OCI-LY7 (cell line): ENCODE measurements at regions not wholly inside any gene's neighbourhood (a gene's known extent, or its start where the extent isn't known, plus 50 kb on each side); places are given as distances from the start of the nearest gene placed in this dataset.

Experiments
- BruUV-seq: library from RNA; stranded (reverse); fragments of 400-500 nt; replicated peaks from 2 replicates; lab custom pipeline; 2021; lab: Mats Ljungman, UMichigan
- CTCF ChIA-PET: fragments of 300-600 bp; sonication (Branson Sonifier 250); formaldehyde crosslinking; loops from one replicate; lab custom pipeline; 2022; ENCODE audit warnings: antibody characterized with exemption; ENCODE audit not compliant: unreplicated experiment; lab: Charles Lee
- POLR2A ChIA-PET: fragments of 300-600 bp; sonication (Branson Sonifier 250); formaldehyde crosslinking; loops from one replicate; lab custom pipeline; 2022; ENCODE audit warnings: antibody characterized with exemption; lab: Charles Lee
- DNase-seq: peaks from one replicate; pipeline ENCODE4 v3.0.0-alpha.2; 2015; ENCODE audit warnings: low spot score
- H2AFZ ChIP-seq: fragments of 200-600 bp; sonication (generic), shearing (Covaris generic); 2 replicates; pipeline ENCODE4 v1.6.1; 2014; ENCODE audit warnings: mild to moderate bottlenecking, antibody characterized with exemption, low read length, moderate library complexity
- H3K27ac ChIP-seq: fragments of 200-600 bp; sonication (generic); 2 replicates; pipeline ENCODE4 v1.5.1; 2014; ENCODE audit warnings: mixed run types, low read depth, mild to moderate bottlenecking, moderate library complexity, low read length, inconsistent platforms; ENCODE audit not compliant: poor library complexity, severe bottlenecking
- H3K36me3 ChIP-seq: fragments of 200-600 bp; sonication (generic); 2 replicates; pipeline ENCODE4 v1.6.1; 2014; ENCODE audit warnings: mild to moderate bottlenecking, antibody characterized with exemption, low read length, moderate library complexity, mixed read lengths; ENCODE audit not compliant: insufficient read depth
- H3K4me1 ChIP-seq: fragments of 200-600 bp; sonication (generic); 2 replicates; pipeline ENCODE4 v1.5.1; 2014; ENCODE audit warnings: mild to moderate bottlenecking, low read length; ENCODE audit not compliant: insufficient read depth, poor library complexity, severe bottlenecking
- H3K4me2 ChIP-seq: fragments of 200-600 bp; sonication (generic); 2 replicates; pipeline ENCODE4 v1.6.1; 2014; ENCODE audit warnings: mild to moderate bottlenecking, low read length
- H3K4me3 ChIP-seq: fragments of 200-600 bp; sonication (generic); 2 replicates; pipeline ENCODE4 v1.5.1; 2014; ENCODE audit warnings: mild to moderate bottlenecking, low read depth, low read length; ENCODE audit not compliant: poor library complexity, severe bottlenecking
- H3K79me2 ChIP-seq: fragments of 200-600 bp; sonication (generic); 2 replicates; pipeline ENCODE4 v1.6.1; 2016; ENCODE audit warnings: low read depth, mild to moderate bottlenecking, low read length, moderate library complexity, mixed read lengths; ENCODE audit not compliant: insufficient read depth
- H3K9me2 ChIP-seq: fragments of 200-600 bp; sonication (generic); 2 replicates; pipeline ENCODE4 v1.6.1; 2016; ENCODE audit warnings: mild to moderate bottlenecking, low read length, mixed read lengths; ENCODE audit not compliant: insufficient read depth
- H3K9me3 ChIP-seq: fragments of 200-600 bp; sonication (generic); 2 replicates; pipeline ENCODE4 v1.6.1; 2014; ENCODE audit warnings: mild to moderate bottlenecking, mixed run types, low read length, mixed read lengths
- H4K20me1 ChIP-seq: fragments of 200-600 bp; sonication (generic); 2 replicates; pipeline ENCODE4 v1.6.1; 2014; ENCODE audit warnings: mild to moderate bottlenecking, antibody characterized with exemption, low read length, moderate library complexity, mixed read lengths; ENCODE audit not compliant: insufficient read depth
- EZH2phosphoT487 ChIP-seq: fragments of 200-600 bp; sonication (generic); IDR thresholded peaks from 2 replicates; pipeline ENCODE4 v1.6.1; 2018; ENCODE audit warnings: low read depth, borderline replicate concordance, mild to moderate bottlenecking, mixed run types, antibody characterized with exemption, low read length, moderate library complexity, mixed read lengths
- intact Hi-C: fragments of 100-400 bp; cut with micrococcal nuclease; formaldehyde crosslinking; loops from one replicate; pipeline ENCODE4 v1.10.0; 2022; ENCODE audit not compliant: unreplicated experiment
- TF ChIP-seq, protein P1 (sequence below): fragments of 200-600 bp; sonication (generic); conservative IDR thresholded peaks from 2 replicates; pipeline ENCODE4 v1.5.1; 2014; ENCODE audit warnings: mild to moderate bottlenecking, antibody characterized with exemption, low read length, moderate library complexity, mixed read lengths

DNA sequence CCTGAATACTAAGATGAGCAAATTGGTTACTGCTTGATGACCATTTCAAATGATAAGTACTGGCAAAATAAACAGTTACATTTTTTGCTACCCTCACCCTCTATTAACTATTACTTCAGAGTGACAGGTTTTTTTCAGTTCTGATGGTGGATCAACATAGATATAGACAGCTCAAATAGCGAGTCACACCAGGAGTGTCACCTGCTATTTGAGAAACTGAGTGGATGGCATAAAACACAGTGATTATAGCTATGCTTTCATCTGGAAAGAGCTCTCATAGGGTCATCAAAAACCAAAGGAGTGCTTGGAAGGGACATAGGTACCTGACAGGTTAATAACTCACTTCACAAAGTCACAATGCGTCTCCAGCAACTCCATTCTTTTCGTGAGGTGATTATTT, 244.5 kb upstream of the C9orf72 start:
- Histone ChIP-seq H3K27ac (no peak overlapping the region), H2AFZ (no peak overlapping the region), H3K4me1 (no peaks in the 10 kb centered on the region), H3K36me3 (no peaks in the 10 kb centered on the region), H4K20me1 (no peaks in the 10 kb centered on the region), H3K79me2 (no peaks in the 10 kb centered on the region), H3K9me3 (no peaks in the 10 kb centered on the region), H3K9me2 (no peaks in the 10 kb centered on the region), H3K4me2 (no peak overlapping the region), H3K4me3 (no peak overlapping the region)
- intact Hi-C loops = no loop called here
- ChIA-PET POLR2A (interaction anchor here (0.7 kb wide), 1 partner anchor 18 kb away, joined by 3 read pairs; no protein-coding TSS in a partner anchor), CTCF (no interaction called here)
- no TSS peak for BruUV-seq
- no peak for DNase-seq
- TF ChIP-seq, protein P1, sequence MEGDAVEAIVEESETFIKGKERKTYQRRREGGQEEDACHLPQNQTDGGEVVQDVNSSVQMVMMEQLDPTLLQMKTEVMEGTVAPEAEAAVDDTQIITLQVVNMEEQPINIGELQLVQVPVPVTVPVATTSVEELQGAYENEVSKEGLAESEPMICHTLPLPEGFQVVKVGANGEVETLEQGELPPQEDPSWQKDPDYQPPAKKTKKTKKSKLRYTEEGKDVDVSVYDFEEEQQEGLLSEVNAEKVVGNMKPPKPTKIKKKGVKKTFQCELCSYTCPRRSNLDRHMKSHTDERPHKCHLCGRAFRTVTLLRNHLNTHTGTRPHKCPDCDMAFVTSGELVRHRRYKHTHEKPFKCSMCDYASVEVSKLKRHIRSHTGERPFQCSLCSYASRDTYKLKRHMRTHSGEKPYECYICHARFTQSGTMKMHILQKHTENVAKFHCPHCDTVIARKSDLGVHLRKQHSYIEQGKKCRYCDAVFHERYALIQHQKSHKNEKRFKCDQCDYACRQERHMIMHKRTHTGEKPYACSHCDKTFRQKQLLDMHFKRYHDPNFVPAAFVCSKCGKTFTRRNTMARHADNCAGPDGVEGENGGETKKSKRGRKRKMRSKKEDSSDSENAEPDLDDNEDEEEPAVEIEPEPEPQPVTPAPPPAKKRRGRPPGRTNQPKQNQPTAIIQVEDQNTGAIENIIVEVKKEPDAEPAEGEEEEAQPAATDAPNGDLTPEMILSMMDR = no peak
- TF ChIP-seq EZH2phosphoT487 = no peak

DNA sequence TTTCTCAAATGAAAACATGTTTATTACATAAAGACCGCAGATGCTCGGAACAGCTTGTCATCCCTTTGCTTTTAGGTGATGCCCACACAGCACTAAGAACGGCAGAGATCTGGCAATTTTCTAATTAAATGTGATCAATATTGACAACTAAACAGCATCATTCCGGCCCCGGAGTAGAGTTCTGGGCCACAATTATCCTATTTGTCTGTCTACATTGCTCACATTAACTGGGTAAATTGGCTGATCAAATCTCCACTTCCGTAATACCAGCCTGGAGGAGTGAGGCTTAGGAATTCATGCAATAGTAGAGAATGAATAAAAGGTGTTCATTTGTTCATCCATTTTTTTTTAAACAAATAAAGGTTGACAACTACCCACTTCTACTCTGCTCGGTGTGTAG, 245.1 kb upstream of the C9orf72 start:
- H3K9me3 ChIP-seq = no peaks in the 10 kb centered on the region
- H4K20me1 ChIP-seq = no peaks in the 10 kb centered on the region
- ChIA-PET POLR2A (interaction anchor here (0.7 kb wide), 1 partner anchor 16 kb away, joined by 4 read pairs; no protein-coding TSS in a partner anchor), CTCF (no interaction called here)
- H3K27ac ChIP-seq = no peak overlapping the region
- no TSS peak for BruUV-seq
- TF ChIP-seq EZH2phosphoT487 = no peak
- TF ChIP-seq, protein P1 = no peak
- intact Hi-C loops = no loop called here
- no peak for DNase-seq
- no peak overlapping the region for H2AFZ ChIP-seq
- H3K4me1 ChIP-seq = no peaks in the 10 kb centered on the region
- no peak overlapping the region for H3K4me3 ChIP-seq
- H3K9me2 ChIP-seq = no peaks in the 10 kb centered on the region
- no peak overlapping the region for H3K4me2 ChIP-seq
- no peaks in the 10 kb centered on the region for H3K79me2 ChIP-seq
- no peaks in the 10 kb centered on the region for H3K36me3 ChIP-seq

DNA sequence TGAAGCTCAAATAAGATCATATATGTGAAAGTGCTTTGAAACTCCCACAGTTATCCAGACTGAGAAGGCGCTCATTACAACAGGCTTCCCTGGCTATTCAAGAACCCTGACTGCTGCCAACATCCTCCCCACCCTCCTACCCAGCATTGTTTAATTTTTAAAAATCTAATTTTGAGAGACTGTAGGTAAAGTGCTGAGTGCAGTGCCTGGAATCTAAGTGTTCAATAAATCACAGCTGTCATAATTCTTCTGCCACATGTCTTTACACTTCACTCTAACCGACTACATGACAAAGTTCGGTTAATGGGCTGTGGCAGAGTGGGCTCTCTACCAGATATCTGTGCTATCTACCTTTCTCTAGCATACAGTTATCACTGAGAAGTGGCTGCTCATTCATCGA, 255.6 kb upstream of the C9orf72 start:
- Histone ChIP-seq H3K27ac (no peak overlapping the region), H3K4me2 (no peak overlapping the region), H3K4me1 (no peaks in the 10 kb centered on the region), H3K4me3 (no peak overlapping the region), H3K9me2 (no peaks in the 10 kb centered on the region), H3K9me3 (no peaks in the 10 kb centered on the region), H3K79me2 (no peaks in the 10 kb centered on the region), H2AFZ (no peak overlapping the region), H4K20me1 (no peaks in the 10 kb centered on the region), H3K36me3 (no peaks in the 10 kb centered on the region)
- POLR2A ChIA-PET = interaction anchor here (0.7 to 1.0 kb wide), 2 partner anchors 16 to 20 kb away, joined by 3 read pairs; no protein-coding TSS in a partner anchor
- CTCF ChIA-PET = no interaction called here
- BruUV-seq = no TSS peak
- intact Hi-C loops = no loop called here
- no peak for DNase-seq
- TF ChIP-seq EZH2phosphoT487 = no peak
- TF ChIP-seq, protein P1 = no peak
